ENCODE measurements at regions not wholly inside any gene's neighbourhood (a gene's known extent, or its start where the extent isn't known, plus 50 kb on each side); places are given as distances from the start of the nearest gene placed in this dataset.
A peak's percentile ranks its signal among the peaks of the same experiment; 100 is the strongest.

DNA sequence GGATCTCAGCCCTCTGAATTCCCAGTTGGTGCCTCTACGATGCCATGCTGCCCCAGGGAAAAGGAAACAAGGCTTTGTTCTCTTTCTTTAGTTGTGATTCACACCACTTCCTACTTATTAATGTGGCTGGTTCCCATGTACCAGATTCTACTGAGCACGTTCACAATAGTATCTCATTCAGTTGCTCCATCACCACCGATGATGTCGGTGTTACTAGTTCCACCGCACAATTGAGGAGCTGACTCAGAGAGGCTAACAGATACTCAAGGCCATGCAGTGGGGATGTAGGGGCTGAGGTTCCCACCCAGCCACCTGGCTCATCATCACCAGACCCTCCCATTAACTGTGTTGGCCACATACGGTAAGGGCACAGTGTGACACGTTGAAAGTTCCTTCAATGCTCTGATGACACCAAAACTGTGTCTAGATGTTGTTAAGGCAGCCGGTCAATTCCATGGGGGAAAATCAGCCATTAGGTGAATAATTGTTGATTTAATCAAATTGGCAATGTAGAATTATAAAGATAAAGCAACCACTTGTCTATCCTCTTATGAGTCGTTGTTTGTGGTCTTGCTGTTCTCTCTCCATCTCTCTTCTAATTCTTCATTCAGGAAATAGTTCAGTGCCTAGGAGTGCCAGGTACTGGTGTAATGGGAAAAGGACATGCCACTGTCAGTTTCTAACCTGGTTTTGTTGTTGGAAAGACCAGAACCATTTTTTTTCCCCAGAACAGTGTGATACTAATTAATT lies 244.2 kb upstream of the CRY1 start:
- H3K36me3 ChIP-seq, result no peaks in the 10 kb centered on the region
- no peaks in the 10 kb centered on the region for H3K27me3 ChIP-seq
- no peak overlapping the region for H3K9ac ChIP-seq
- H3K27ac ChIP-seq, result no peak overlapping the region
- peak overlapping the region; percentile 14; the same call in 1 of the 2 replicates for H3K4me2 ChIP-seq
- no peaks in the 10 kb centered on the region for H3K9me3 ChIP-seq
- no peak for TF ChIP-seq Cebpa-rat (IDR thresholded peaks at IDR 0.05)
- H4K20me1 ChIP-seq, result no peaks in the 10 kb centered on the region
- H3K4me1 ChIP-seq, result peaks cover 26% of the 10 kb centered on the region
- H3K4me3 ChIP-seq, result no peak overlapping the region

DNA sequence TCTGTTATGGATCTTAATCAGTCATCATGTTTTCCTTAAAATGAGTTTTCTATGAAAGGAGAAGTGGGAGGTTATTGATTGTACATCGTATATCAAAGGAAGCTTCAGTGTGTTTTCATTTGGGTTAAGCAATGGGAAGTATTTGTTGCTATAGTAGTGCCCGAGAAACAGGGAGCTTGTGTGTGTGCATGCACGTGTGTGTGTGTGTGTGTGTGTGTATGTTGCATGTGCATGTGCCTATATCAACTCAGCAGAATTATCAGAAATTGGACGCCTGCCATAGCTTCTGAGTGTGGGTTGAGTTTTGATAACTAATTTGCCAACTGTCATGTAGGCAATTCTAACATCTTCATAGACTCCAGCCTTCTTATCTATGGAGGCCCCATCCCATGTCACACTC lies 246.1 kb upstream of the CRY1 start:
- Histone ChIP-seq H3K4me3 (no peak overlapping the region), H4K20me1 (no peaks in the 10 kb centered on the region), H3K27ac (no peak overlapping the region), H3K27me3 (no peaks in the 10 kb centered on the region), H3K4me1 (peaks cover 6% of the 10 kb centered on the region), H3K9me3 (no peaks in the 10 kb centered on the region), H3K36me3 (no peaks in the 10 kb centered on the region), H3K9ac (no peak overlapping the region), H3K4me2 (no peak overlapping the region)
- TF ChIP-seq Cebpa-rat (IDR thresholded peaks at IDR 0.05), result no peak

DNA sequence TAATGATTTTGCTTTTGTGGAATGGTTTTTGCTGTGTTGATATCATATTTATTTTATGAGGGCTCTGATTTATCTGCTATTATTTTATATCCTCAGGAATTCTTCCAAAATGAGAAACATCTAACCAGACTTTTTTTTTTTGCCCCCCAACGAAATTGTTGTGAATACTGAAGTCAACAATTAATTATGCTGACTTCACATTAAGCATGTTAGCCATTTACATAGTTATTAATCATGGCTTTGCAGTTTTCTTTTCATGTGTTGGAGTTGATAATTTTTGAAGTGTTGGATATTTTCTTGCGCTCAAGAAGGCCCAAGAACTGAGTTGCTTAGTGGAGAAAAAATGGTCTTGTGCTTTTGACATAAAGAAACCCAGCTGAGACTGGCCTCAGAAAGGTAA lies 246.6 kb upstream of the CRY1 start:
- Histone ChIP-seq H3K27me3 (no peaks in the 10 kb centered on the region), H3K9me3 (no peaks in the 10 kb centered on the region), H3K27ac (no peak overlapping the region), H3K9ac (no peak overlapping the region), H3K4me1 (peaks cover 2% of the 10 kb centered on the region), H3K4me2 (no peak overlapping the region), H4K20me1 (no peaks in the 10 kb centered on the region), H3K36me3 (no peaks in the 10 kb centered on the region), H3K4me3 (no peak overlapping the region)
- no peak for TF ChIP-seq Cebpa-rat (IDR thresholded peaks at IDR 0.05)

DNA sequence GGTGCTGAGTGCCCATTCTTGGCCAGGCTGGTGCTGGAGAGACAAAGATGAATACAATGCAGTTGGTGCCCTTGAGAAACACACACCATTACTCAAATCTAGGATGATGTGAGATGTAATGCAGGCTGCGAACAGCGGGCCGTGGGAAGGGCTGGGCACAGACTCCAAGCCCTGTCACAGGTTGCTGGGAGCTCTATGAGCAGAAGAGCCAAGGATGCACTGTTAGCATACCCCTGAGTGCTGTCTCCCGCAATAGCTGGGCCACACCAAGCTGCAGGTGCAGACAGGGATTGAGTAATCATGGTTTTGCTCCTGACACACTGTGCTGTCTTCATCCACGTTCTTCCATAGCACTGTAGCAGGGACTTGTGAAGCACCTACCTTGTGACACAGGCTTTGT lies 247.5 kb upstream of the CRY1 start:
- Histone ChIP-seq H3K9ac (no peak overlapping the region), H3K27me3 (no peaks in the 10 kb centered on the region), H3K27ac (no peak overlapping the region), H3K36me3 (no peaks in the 10 kb centered on the region), H3K4me3 (no peak overlapping the region), H3K9me3 (no peaks in the 10 kb centered on the region), H3K4me1 (no peaks in the 10 kb centered on the region), H4K20me1 (no peaks in the 10 kb centered on the region), H3K4me2 (no peak overlapping the region)
- no peak for TF ChIP-seq Cebpa-rat (IDR thresholded peaks at IDR 0.05)

DNA sequence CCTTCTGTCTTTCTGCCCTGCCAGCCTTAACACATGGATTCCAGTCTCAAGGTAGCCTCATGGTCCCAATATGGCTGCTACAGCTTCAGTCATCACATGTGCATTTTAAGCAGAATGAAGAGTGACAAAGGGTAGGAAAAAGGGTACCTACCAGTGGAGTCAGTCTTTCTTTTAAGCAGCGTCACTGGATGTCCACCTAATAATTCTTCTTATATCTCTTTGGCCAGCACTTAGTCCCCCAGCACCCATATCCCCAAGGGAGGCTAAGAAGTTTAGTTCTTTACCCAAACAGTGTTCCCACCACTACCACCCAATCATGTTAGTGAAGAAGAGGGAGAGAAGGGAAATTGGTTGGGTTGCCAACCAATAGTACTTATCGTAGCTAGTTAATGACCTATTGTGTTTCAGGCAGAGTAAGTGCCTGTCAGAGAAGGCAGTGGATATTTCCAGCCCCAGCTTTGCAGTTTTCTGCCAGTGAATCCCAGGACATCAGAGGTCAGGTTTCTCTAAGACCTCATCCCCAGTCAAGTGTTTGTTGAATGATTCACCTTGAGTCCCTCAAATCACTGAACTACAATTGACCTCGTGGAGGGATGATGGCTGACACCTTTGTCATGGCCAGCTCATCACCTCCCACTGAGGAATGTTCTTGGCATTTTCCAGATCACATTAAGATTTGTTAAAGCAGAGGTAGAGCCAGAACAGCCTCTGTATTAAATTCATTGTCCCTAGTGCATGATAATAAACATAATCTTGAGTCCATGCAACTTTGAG lies 250.9 kb upstream of the CRY1 start:
- H3K27ac ChIP-seq, result no peak overlapping the region

DNA sequence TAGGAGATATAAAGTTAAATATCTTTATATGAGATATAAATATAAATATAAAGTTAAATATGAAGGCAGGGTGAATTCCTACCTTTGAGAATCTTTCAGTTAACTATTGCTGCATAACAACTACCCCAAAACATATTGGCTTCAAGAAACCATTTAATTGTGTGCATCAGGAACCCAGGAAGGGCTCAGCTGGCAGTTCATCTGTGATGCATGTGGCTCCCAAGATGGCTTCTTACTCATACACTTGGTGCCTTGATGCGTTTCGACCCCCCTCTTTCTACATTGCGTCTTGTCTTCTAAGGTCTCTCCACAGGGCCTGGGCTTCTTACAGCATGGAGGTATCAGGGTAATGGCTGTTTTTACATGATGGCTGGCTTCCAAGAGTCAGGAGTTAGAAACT lies 253.9 kb upstream of the CRY1 start:
- no peaks in the 10 kb centered on the region for H3K27me3 ChIP-seq
- peaks cover 25% of the 10 kb centered on the region for H3K4me1 ChIP-seq
- peaks cover 15% of the 10 kb centered on the region; the same call in 1 of the 2 replicates for H4K20me1 ChIP-seq
- H3K9ac ChIP-seq, result no peak overlapping the region
- TF ChIP-seq Cebpa-rat (IDR thresholded peaks at IDR 0.05), result no peak
- peaks cover 6% of the 10 kb centered on the region for H3K9me3 ChIP-seq
- H3K36me3 ChIP-seq, result no peaks in the 10 kb centered on the region
- no peak overlapping the region for H3K4me3 ChIP-seq
- no peak overlapping the region for H3K4me2 ChIP-seq
- H3K27ac ChIP-seq, result no peak overlapping the region

More for the DNA sequence above, 250.9 kb upstream of the CRY1 start:
- no peak for TF ChIP-seq Cebpa-rat (IDR thresholded peaks at IDR 0.05)
- Histone ChIP-seq H3K27me3 (no peaks in the 10 kb centered on the region), H3K4me3 (no peak overlapping the region), H3K4me2 (no peak overlapping the region), H4K20me1 (no peaks in the 10 kb centered on the region), H3K36me3 (no peaks in the 10 kb centered on the region), H3K9me3 (peaks cover 6% of the 10 kb centered on the region), H3K9ac (no peak overlapping the region), H3K4me1 (peaks cover 13% of the 10 kb centered on the region)

DNA sequence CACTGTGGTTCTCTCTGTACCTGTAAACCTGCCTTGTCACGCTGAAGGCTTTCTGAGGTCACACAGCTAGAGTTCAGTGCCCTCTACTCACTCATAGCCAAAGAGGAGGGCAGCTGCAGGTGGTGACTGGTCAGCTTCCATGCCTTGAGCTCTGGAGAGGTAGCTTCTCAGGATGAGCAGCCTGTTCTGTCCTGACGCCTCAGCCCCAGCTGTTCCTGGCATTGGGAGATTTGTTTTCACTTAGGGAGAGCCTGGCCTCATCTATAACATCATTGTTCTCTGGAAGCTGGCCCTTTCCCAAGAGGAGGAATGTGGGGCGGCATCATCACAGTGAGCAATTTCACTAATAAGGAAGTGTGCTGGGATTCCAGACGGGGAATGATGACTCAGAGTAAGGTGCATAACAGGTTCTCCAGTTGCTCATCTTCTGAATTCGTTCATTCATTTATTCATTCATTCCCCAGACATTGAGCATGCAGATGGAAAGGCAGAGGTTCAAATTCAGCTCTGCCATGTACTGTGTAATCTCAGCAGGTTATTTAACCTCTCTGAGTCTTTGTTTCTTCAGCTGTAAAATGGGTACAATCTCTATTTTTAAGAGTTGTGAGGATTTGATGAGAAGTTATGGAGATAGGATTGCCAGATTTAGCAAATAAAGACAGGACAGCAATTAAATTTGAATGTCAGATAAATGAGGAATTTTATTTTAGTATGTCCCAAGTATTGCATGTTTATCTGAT lies 255.8 kb upstream of the CRY1 start:
- no peaks in the 10 kb centered on the region for H3K36me3 ChIP-seq
- peaks cover 38% of the 10 kb centered on the region for H3K4me1 ChIP-seq
- H3K9ac ChIP-seq, result no peak overlapping the region
- no peak overlapping the region for H3K4me2 ChIP-seq
- peaks cover 12% of the 10 kb centered on the region for H3K9me3 ChIP-seq
- peaks cover 22% of the 10 kb centered on the region; the same call in 1 of the 2 replicates for H4K20me1 ChIP-seq
- no peak overlapping the region for H3K27ac ChIP-seq
- no peak overlapping the region for H3K4me3 ChIP-seq
- H3K27me3 ChIP-seq, result no peaks in the 10 kb centered on the region
- TF ChIP-seq Cebpa-rat (IDR thresholded peaks at IDR 0.05), result no peak

DNA sequence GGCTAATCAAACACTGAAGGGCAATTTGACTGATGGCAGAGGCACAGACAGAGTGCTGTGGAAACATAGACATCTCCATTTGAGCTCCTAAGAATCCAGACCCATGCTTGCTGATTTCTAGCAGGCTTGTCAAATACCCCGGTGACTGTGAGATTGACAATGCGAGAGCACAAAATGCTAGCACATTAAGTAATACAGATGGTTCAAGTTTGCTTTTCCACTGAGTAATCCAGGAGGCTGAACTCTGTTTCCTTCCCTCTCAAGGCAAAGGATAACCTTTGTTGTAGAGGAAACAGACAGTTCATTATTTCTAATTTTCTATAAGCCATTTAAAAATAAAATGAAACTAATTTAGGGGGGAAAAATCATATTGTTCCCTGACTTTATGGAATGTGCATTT lies 256.5 kb upstream of the CRY1 start:
- no peak overlapping the region for H3K4me3 ChIP-seq
- H3K4me2 ChIP-seq, result no peak overlapping the region
- peaks cover 39% of the 10 kb centered on the region for H3K4me1 ChIP-seq
- peaks cover 12% of the 10 kb centered on the region for H3K9me3 ChIP-seq
- TF ChIP-seq Cebpa-rat (IDR thresholded peaks at IDR 0.05), result no peak
- peaks cover 22% of the 10 kb centered on the region; the same call in 1 of the 2 replicates for H4K20me1 ChIP-seq
- no peak overlapping the region for H3K9ac ChIP-seq
- H3K27me3 ChIP-seq, result no peaks in the 10 kb centered on the region
- no peak overlapping the region for H3K27ac ChIP-seq
- H3K36me3 ChIP-seq, result no peaks in the 10 kb centered on the region

DNA sequence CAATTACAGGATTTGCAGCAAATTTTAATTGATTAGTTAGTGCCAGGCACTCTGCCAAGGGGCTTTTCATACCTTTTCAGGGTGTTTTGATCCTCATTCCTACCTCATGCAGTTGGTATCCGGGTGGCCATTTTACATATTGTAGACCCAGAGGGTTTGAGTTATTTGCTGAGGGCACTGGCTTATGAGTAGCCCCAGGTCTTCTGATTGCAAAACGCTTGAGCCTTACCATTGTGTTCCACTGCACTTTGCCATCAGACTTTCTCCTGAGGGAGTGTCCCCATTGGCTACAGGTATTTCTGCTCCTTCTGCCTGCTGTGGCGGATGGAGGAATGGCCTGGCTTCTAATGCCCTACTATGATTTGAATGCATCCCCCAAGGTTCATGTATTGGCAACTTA lies 257.8 kb upstream of the CRY1 start:
- Histone ChIP-seq H3K27ac (no peak overlapping the region), H3K4me1 (peaks cover 46% of the 10 kb centered on the region), H3K9me3 (peaks cover 12% of the 10 kb centered on the region), H3K36me3 (no peaks in the 10 kb centered on the region), H4K20me1 (peaks cover 22% of the 10 kb centered on the region; the same call in 1 of the 2 replicates), H3K4me2 (peak overlapping the region; percentile 89; the same call in 1 of the 2 replicates), H3K9ac (no peak overlapping the region), H3K27me3 (no peaks in the 10 kb centered on the region), H3K4me3 (no peak overlapping the region)
- no peak for TF ChIP-seq Cebpa-rat (IDR thresholded peaks at IDR 0.05)
